A673 (cell line): ENCODE measurements at regions not wholly inside any gene's neighbourhood (a gene's known extent, or its start where the extent isn't known, plus 50 kb on each side); places are given as distances from the start of the nearest gene placed in this dataset.

Source experiments
- CTCF ChIP-seq: fragments of 300-800, 200-600 bp; sonication (generic); conservative IDR thresholded peaks from 2 replicates; pipeline ENCODE4 v1.5.1; 2017; ENCODE audit warnings: low read depth, mild to moderate bottlenecking, antibody characterized with exemption, low read length, moderate library complexity, mixed read lengths
- EZH2 ChIP-seq: fragments of 200-600 bp; sonication (generic); IDR thresholded peaks from 2 replicates; pipeline ENCODE4 v1.6.1; 2017; ENCODE audit warnings: borderline replicate concordance, low read depth, mild to moderate bottlenecking, mixed read lengths, antibody characterized with exemption, low read length; ENCODE audit not compliant: poor library complexity, severe bottlenecking

DNA sequence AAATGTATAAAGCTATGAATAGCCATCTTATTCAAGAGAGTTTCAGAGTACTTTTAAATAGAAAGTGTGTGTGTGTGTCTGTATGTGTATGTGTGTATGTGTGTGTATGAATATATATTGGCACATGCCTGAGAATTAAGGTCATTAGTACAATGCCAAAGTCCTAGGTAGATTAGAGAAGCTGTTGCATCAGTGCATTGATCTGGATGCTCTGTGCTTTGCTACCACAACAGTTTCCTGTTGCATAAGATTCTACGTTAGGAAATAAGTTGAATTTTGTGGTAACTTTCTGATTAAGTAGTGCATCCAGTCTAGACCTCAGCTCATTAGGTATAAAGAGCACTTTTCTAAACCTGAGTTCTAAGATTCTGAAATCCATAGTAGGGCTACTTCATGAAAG is 1102.8 kb upstream of the KLHL29 start:
- TF ChIP-seq CTCF = no peak
- TF ChIP-seq EZH2 = no peak
